Activated B cell treated with CpG ODN at 0.5 μM for 24 hours (primary cell): ENCODE measurements at regions not wholly inside any gene's neighbourhood (a gene's known extent, or its start where the extent isn't known, plus 50 kb on each side); places are given as distances from the start of the nearest gene placed in this dataset.

Source experiments
- ATAC-seq: fragments of 200-7000 bp; cut with Tn5 transposase; one replicate; pipeline ENCODE4 v1.10.0; 2021; ENCODE audit warnings: low read depth, mild to moderate bottlenecking, moderate library complexity
- CTCF ChIA-PET: fragments of 350-600 bp; sonication (Branson Sonifier 250); formaldehyde crosslinking; loops from one replicate; lab custom pipeline; 2021; ENCODE audit warnings: antibody characterized with exemption; lab: Charles Lee
- POLR2A ChIA-PET: fragments of 350-600 bp; sonication (Branson Sonifier 250); formaldehyde crosslinking; loops from one replicate; lab custom pipeline; 2021; ENCODE audit warnings: antibody characterized with exemption; lab: Charles Lee
- DNase-seq: peaks from one replicate; pipeline ENCODE4 v3.0.0; 2022
- H3K27ac Mint-ChIP-seq: one replicate; pipeline ENCODE4 v1.8.0; 2020; ENCODE audit warnings: mixed read lengths
- H3K27me3 Mint-ChIP-seq: one replicate; pipeline ENCODE4 v1.8.0; 2021; ENCODE audit warnings: mixed read lengths
- H3K36me3 Mint-ChIP-seq: one replicate; pipeline ENCODE4 v1.8.0; 2021; ENCODE audit warnings: low read depth, mixed read lengths
- H3K4me1 Mint-ChIP-seq: one replicate; pipeline ENCODE4 v1.8.0; 2021; ENCODE audit warnings: mixed read lengths
- H3K4me3 Mint-ChIP-seq: one replicate; pipeline ENCODE4 v1.8.0; 2020; ENCODE audit warnings: mild to moderate bottlenecking, mixed read lengths
- H3K9me3 Mint-ChIP-seq: one replicate; pipeline ENCODE4 v1.8.0; 2020; ENCODE audit warnings: mixed read lengths
- CTCF ChIP-seq: fragments of 200-600 bp; IDR thresholded peaks from one replicate; pipeline ENCODE4 v1.8.0; 2022; ENCODE audit warnings: antibody characterized with exemption, mild to moderate bottlenecking
- intact Hi-C: fragments of 100-400 bp; cut with micrococcal nuclease; formaldehyde crosslinking; loops from one replicate; pipeline ENCODE4 v1.15.1; 2024

GRCh38 chr10:29119374-29119773, 169.5 kb upstream of the LYZL1 start:
- ChIA-PET POLR2A (no interaction called here), CTCF (no interaction called here)
- no peaks in the 10 kb centered on the region for H3K4me1 Mint-ChIP-seq
- peaks cover 10% of the 10 kb centered on the region for H3K9me3 Mint-ChIP-seq
- no peaks in the 10 kb centered on the region for H3K27me3 Mint-ChIP-seq
- DNase-seq (no peak), ATAC-seq (no peak)
- H3K36me3 Mint-ChIP-seq, result peaks cover 1% of the 10 kb centered on the region
- intact Hi-C loops, result no loop called here
- no peak overlapping the region for H3K4me3 Mint-ChIP-seq
- no peak overlapping the region for H3K27ac Mint-ChIP-seq
- TF ChIP-seq CTCF, result no peak

GRCh38 chr10:29120216-29120615, 168.7 kb upstream of the LYZL1 start:
- H3K4me1 Mint-ChIP-seq, result no peaks in the 10 kb centered on the region
- H3K36me3 Mint-ChIP-seq, result peaks cover 1% of the 10 kb centered on the region
- intact Hi-C loops, result no loop called here
- DNase-seq, result no peak
- no peak overlapping the region for H3K4me3 Mint-ChIP-seq
- CTCF ChIA-PET, result no interaction called here
- H3K27me3 Mint-ChIP-seq, result no peaks in the 10 kb centered on the region
- H3K27ac Mint-ChIP-seq, result no peak overlapping the region
- H3K9me3 Mint-ChIP-seq, result peaks cover 10% of the 10 kb centered on the region
- ATAC-seq, result no peak
- POLR2A ChIA-PET, result no interaction called here
- TF ChIP-seq CTCF, result no peak

- no peaks in the 10 kb centered on the region for H3K36me3 Mint-ChIP-seq
- DNase-seq (no peak), ATAC-seq (no peak)
- POLR2A ChIA-PET, result no interaction called here
- CTCF ChIA-PET, result no interaction called here
- H3K9me3 Mint-ChIP-seq, result no peaks in the 10 kb centered on the region
- TF ChIP-seq CTCF, result no peak
- H3K4me3 Mint-ChIP-seq, result no peak overlapping the region
- H3K27me3 Mint-ChIP-seq, result peaks cover 3% of the 10 kb centered on the region
- intact Hi-C loops, result no loop called here
- no peaks in the 10 kb centered on the region for H3K4me1 Mint-ChIP-seq
- no peak overlapping the region for H3K27ac Mint-ChIP-seq
These were observed 164.0 kb upstream of the LYZL1 start for GRCh38 chr10:29124864-29125263.

- Mint-ChIP-seq H3K4me3 (no peak overlapping the region), H3K4me1 (no peaks in the 10 kb centered on the region), H3K27ac (no peak overlapping the region), H3K27me3 (peaks cover 7% of the 10 kb centered on the region), H3K36me3 (no peaks in the 10 kb centered on the region), H3K9me3 (no peaks in the 10 kb centered on the region)
- ChIA-PET CTCF (no interaction called here), POLR2A (no interaction called here)
- no peak for TF ChIP-seq CTCF
- ATAC-seq (no peak), DNase-seq (no peak)
- intact Hi-C loops, result no loop called here
These were observed 161.7 kb upstream of the LYZL1 start for GRCh38 chr10:29127037-29127700.

- no peak overlapping the region for H3K27ac Mint-ChIP-seq
- no peak for TF ChIP-seq CTCF
- POLR2A ChIA-PET, result no interaction called here
- intact Hi-C loops, result no loop called here
- no peak overlapping the region for H3K4me3 Mint-ChIP-seq
- H3K9me3 Mint-ChIP-seq, result no peaks in the 10 kb centered on the region
- no peaks in the 10 kb centered on the region for H3K4me1 Mint-ChIP-seq
- no peak for ATAC-seq
- no peak for DNase-seq
- no peaks in the 10 kb centered on the region for H3K36me3 Mint-ChIP-seq
- CTCF ChIA-PET, result no interaction called here
- H3K27me3 Mint-ChIP-seq, result peaks cover 7% of the 10 kb centered on the region
These were observed 161.1 kb upstream of the LYZL1 start for GRCh38 chr10:29127731-29128130.
